ENCODE measurements at regions not wholly inside any gene's neighbourhood (a gene's known extent, or its start where the extent isn't known, plus 50 kb on each side); places are given as distances from the start of the nearest gene placed in this dataset.

- no peak for DNase-seq
Measured at GRCh38 chr18:25962919-25963318, 127.5 kb downstream of the SS18 start.

- no peak for DNase-seq
Measured at GRCh38 chr18:25962176-25962575, 128.2 kb downstream of the SS18 start.

GRCh38 chr18:25957017-25957416 is 133.4 kb downstream of the SS18 start:
- no peak for DNase-seq

GRCh38 chr18:25953111-25953510 is 137.3 kb downstream of the SS18 start:
- DNase-seq, result no peak

- no peak for DNase-seq
Measured at GRCh38 chr18:25950321-25950720, 140.1 kb downstream of the SS18 start.

GRCh38 chr18:25946540-25946939 is 143.9 kb downstream of the SS18 start:
- no peak for DNase-seq

GRCh38 chr18:25935356-25935755 is 155.1 kb downstream of the SS18 start:
- DNase-seq, result no peak

- DNase-seq, result no peak
Measured at GRCh38 chr18:25931126-25931525, 159.3 kb downstream of the SS18 start.

GRCh38 chr18:25929787-25930186 is 160.6 kb downstream of the SS18 start:
- no peak for DNase-seq

GRCh38 chr18:25927830-25928229 is 162.6 kb downstream of the SS18 start:
- no peak for DNase-seq

- no peak for DNase-seq
Measured at GRCh38 chr18:25923193-25923592, 167.2 kb downstream of the SS18 start.

GRCh38 chr18:25921677-25922421 is 168.6 kb downstream of the SS18 start:
- DNase-seq, result peak; percentile 55

- DNase-seq, result no peak
Measured at GRCh38 chr18:25915907-25916306, 174.5 kb downstream of the SS18 start.

- no peak for DNase-seq
Measured at GRCh38 chr18:25898965-25899364, 191.4 kb downstream of the SS18 start.

- DNase-seq, result no peak
Measured at GRCh38 chr18:25896956-25897355, 193.5 kb downstream of the SS18 start.

- peak; percentile 31 for DNase-seq
Measured at GRCh38 chr18:25896178-25896780, 194.1 kb downstream of the SS18 start.

GRCh38 chr18:25895518-25895917 is 194.9 kb downstream of the SS18 start:
- DNase-seq, result no peak

- no peak for DNase-seq
Measured at GRCh38 chr18:25886283-25886682, 204.1 kb downstream of the SS18 start.

- no peak for DNase-seq
Measured at GRCh38 chr18:25883091-25883490, 207.3 kb downstream of the SS18 start.

GRCh38 chr18:25881149-25881548 is 209.3 kb downstream of the SS18 start:
- DNase-seq, result no peak

- DNase-seq, result no peak
Measured at GRCh38 chr18:25880441-25880840, 210.0 kb downstream of the SS18 start.

- no peak for DNase-seq
Measured at GRCh38 chr18:25876330-25876948, 214.0 kb downstream of the SS18 start.

- no peak for DNase-seq
Measured at GRCh38 chr18:25875551-25876240, 214.7 kb downstream of the SS18 start.

GRCh38 chr18:25873833-25874232 is 216.6 kb downstream of the SS18 start:
- DNase-seq, result no peak

Measured in stimulated activated CD4-positive, alpha-beta T cell treated with anti-CD3 and anti-CD28 coated beads, Interleukin-15, amount 100 ng/mL, for 24 hours (primary cell).